ENCODE measurements at regions not wholly inside any gene's neighbourhood (a gene's known extent, or its start where the extent isn't known, plus 50 kb on each side); places are given as distances from the start of the nearest gene placed in this dataset.

- TF ChIP-seq CTCF (IDR thresholded peaks at IDR 0.05) (no peak), POLR2A (IDR thresholded peaks at IDR 0.05) (no peak)
Observed at GRCh38 chr12:127583041-127583440, 683.9 kb upstream of the TMEM132C start.
